ENCODE measurements at regions not wholly inside any gene's neighbourhood (a gene's known extent, or its start where the extent isn't known, plus 50 kb on each side); places are given as distances from the start of the nearest gene placed in this dataset.

GRCh38 chr2:58460670-58461069 lies 219.5 kb upstream of the FANCL start:
- H3K36me3 ChIP-seq (ENCODE audit: insufficient read depth, low read length) = no peaks in the 10 kb centered on the region
- no peak overlapping the region for H3K4me2 ChIP-seq (ENCODE audit: low read length)
- no peak overlapping the region for H3K27ac ChIP-seq (ENCODE audit: low read depth, low read length, poor library complexity, severe bottlenecking)
- H3K9me2 ChIP-seq (ENCODE audit: low read depth, low read length) = no peaks in the 10 kb centered on the region
- no peak overlapping the region for H2AFZ ChIP-seq (ENCODE audit: low read length)
- H3K79me2 ChIP-seq (ENCODE audit: insufficient read depth, low read length) = no peaks in the 10 kb centered on the region
- H4K20me1 ChIP-seq (ENCODE audit: insufficient read depth, low read length) = no peaks in the 10 kb centered on the region
- no peak for TF ChIP-seq EZH2 (IDR thresholded peaks at IDR 0.05; ENCODE audit: borderline replicate concordance, low read length)
- TF ChIP-seq, protein P1, sequence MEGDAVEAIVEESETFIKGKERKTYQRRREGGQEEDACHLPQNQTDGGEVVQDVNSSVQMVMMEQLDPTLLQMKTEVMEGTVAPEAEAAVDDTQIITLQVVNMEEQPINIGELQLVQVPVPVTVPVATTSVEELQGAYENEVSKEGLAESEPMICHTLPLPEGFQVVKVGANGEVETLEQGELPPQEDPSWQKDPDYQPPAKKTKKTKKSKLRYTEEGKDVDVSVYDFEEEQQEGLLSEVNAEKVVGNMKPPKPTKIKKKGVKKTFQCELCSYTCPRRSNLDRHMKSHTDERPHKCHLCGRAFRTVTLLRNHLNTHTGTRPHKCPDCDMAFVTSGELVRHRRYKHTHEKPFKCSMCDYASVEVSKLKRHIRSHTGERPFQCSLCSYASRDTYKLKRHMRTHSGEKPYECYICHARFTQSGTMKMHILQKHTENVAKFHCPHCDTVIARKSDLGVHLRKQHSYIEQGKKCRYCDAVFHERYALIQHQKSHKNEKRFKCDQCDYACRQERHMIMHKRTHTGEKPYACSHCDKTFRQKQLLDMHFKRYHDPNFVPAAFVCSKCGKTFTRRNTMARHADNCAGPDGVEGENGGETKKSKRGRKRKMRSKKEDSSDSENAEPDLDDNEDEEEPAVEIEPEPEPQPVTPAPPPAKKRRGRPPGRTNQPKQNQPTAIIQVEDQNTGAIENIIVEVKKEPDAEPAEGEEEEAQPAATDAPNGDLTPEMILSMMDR (IDR thresholded peaks at IDR 0.05; ENCODE audit: low read length) = no peak
- no peaks in the 10 kb centered on the region for H3K27me3 ChIP-seq (ENCODE audit: insufficient read depth, low read length)
- no peak overlapping the region for H3K9ac ChIP-seq (ENCODE audit: low read length)
- H3K4me3 ChIP-seq (ENCODE audit: low read depth, low read length, poor library complexity, severe bottlenecking) = no peak overlapping the region
- no peaks in the 10 kb centered on the region for H3K4me1 ChIP-seq (ENCODE audit: insufficient read depth, low read length, severe bottlenecking)
- no peaks in the 10 kb centered on the region for H3K9me3 ChIP-seq (ENCODE audit: low read length)
- no peaks in the 10 kb centered on the region for H3F3A ChIP-seq (ENCODE audit: insufficient read depth, low read length)

DNA sequence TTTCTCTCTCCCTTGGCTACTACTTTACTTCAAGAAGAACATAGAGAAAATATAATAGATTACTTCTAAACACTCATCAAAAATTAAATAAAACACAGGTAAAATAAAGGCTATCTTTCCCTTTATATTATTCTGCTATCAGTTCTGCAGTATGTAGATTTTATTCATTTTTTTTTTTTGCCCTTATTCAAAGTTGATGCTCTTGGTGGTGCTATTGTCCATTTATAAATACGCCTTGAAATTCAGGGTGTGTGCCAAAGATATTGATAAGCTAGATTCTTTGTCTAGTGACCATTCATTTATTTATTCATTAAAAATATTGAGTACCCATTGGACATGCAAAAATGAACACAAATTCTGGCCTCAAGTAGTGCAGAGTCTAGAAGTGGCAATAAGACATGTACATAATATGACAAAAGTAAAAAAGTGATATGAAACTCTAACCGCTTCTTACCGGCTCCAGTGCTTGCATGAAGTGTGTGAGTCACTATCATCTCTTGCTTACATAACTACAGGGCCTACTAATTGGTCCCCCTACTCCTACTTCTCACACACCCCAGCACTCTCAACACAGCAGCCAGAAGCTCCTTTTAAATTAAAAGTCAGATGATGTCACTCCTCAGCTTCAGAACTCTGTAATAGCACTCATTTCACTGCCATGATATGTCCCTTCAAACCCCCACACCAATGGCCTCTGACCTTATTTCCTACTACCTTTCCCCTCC lies 208.3 kb upstream of the FANCL start:
- Histone ChIP-seq H3K36me3 (ENCODE audit: insufficient read depth, low read length) (no peaks in the 10 kb centered on the region), H4K20me1 (ENCODE audit: insufficient read depth, low read length) (no peaks in the 10 kb centered on the region), H3K9me2 (ENCODE audit: low read depth, low read length) (no peaks in the 10 kb centered on the region), H3K4me2 (ENCODE audit: low read length) (no peak overlapping the region), H2AFZ (ENCODE audit: low read length) (no peak overlapping the region), H3K27me3 (ENCODE audit: insufficient read depth, low read length) (no peaks in the 10 kb centered on the region), H3K79me2 (ENCODE audit: insufficient read depth, low read length) (no peaks in the 10 kb centered on the region), H3K4me3 (ENCODE audit: low read depth, low read length, poor library complexity, severe bottlenecking) (no peak overlapping the region), H3F3A (ENCODE audit: insufficient read depth, low read length) (no peaks in the 10 kb centered on the region), H3K9me3 (ENCODE audit: low read length) (no peaks in the 10 kb centered on the region), H3K27ac (ENCODE audit: low read depth, low read length, poor library complexity, severe bottlenecking) (no peak overlapping the region), H3K9ac (ENCODE audit: low read length) (no peak overlapping the region), H3K4me1 (ENCODE audit: insufficient read depth, low read length, severe bottlenecking) (no peaks in the 10 kb centered on the region)
- no peak for TF ChIP-seq EZH2 (IDR thresholded peaks at IDR 0.05; ENCODE audit: borderline replicate concordance, low read length)
- TF ChIP-seq, protein P1 (IDR thresholded peaks at IDR 0.05; ENCODE audit: low read length) = 0 out of 2 replicates have a peak, but pooled peaks have one; percentile 5

- H3K27ac ChIP-seq (ENCODE audit: low read depth, low read length, poor library complexity, severe bottlenecking) = no peak overlapping the region
These were observed 207.7 kb upstream of the FANCL start for GRCh38 chr2:58448845-58449244.

More at GRCh38 chr2:58448845-58449244, 207.7 kb upstream of the FANCL start:
- Histone ChIP-seq H3F3A (ENCODE audit: insufficient read depth, low read length) (no peaks in the 10 kb centered on the region), H3K79me2 (ENCODE audit: insufficient read depth, low read length) (no peaks in the 10 kb centered on the region), H3K9me3 (ENCODE audit: low read length) (no peaks in the 10 kb centered on the region), H3K27me3 (ENCODE audit: insufficient read depth, low read length) (no peaks in the 10 kb centered on the region), H3K4me3 (ENCODE audit: low read depth, low read length, poor library complexity, severe bottlenecking) (no peak overlapping the region), H3K9ac (ENCODE audit: low read length) (no peak overlapping the region), H3K4me2 (ENCODE audit: low read length) (no peak overlapping the region), H2AFZ (ENCODE audit: low read length) (no peak overlapping the region), H3K36me3 (ENCODE audit: insufficient read depth, low read length) (no peaks in the 10 kb centered on the region), H3K9me2 (ENCODE audit: low read depth, low read length) (no peaks in the 10 kb centered on the region), H4K20me1 (ENCODE audit: insufficient read depth, low read length) (no peaks in the 10 kb centered on the region), H3K4me1 (ENCODE audit: insufficient read depth, low read length, severe bottlenecking) (no peaks in the 10 kb centered on the region)
- TF ChIP-seq, protein P1 (IDR thresholded peaks at IDR 0.05; ENCODE audit: low read length) = no peak
- TF ChIP-seq EZH2 (IDR thresholded peaks at IDR 0.05; ENCODE audit: borderline replicate concordance, low read length) = no peak

All from OCI-LY1 (cell line).